ENCODE measurements at regions not wholly inside any gene's neighbourhood (a gene's known extent, or its start where the extent isn't known, plus 50 kb on each side); places are given as distances from the start of the nearest gene placed in this dataset.

- TF ChIP-seq, protein P1, sequence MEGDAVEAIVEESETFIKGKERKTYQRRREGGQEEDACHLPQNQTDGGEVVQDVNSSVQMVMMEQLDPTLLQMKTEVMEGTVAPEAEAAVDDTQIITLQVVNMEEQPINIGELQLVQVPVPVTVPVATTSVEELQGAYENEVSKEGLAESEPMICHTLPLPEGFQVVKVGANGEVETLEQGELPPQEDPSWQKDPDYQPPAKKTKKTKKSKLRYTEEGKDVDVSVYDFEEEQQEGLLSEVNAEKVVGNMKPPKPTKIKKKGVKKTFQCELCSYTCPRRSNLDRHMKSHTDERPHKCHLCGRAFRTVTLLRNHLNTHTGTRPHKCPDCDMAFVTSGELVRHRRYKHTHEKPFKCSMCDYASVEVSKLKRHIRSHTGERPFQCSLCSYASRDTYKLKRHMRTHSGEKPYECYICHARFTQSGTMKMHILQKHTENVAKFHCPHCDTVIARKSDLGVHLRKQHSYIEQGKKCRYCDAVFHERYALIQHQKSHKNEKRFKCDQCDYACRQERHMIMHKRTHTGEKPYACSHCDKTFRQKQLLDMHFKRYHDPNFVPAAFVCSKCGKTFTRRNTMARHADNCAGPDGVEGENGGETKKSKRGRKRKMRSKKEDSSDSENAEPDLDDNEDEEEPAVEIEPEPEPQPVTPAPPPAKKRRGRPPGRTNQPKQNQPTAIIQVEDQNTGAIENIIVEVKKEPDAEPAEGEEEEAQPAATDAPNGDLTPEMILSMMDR (conservative IDR thresholded peaks at IDR 0.05), result no peak
- no peak for TF ChIP-seq EZH2 (IDR thresholded peaks at IDR 0.05; ENCODE audit: low read depth)
Observed at GRCh38 chr9:74205056-74205455, 292.1 kb upstream of the RORB start.

Data from PC-9 (cell line).